PC-3 (cell line): ENCODE measurements at regions not wholly inside any gene's neighbourhood (a gene's known extent, or its start where the extent isn't known, plus 50 kb on each side); places are given as distances from the start of the nearest gene placed in this dataset.

Experiments
- ATAC-seq: fragments of 200-7000 bp; cut with Tn5 transposase; 2 replicates; pipeline ENCODE4 v1.9.1; 2020; ENCODE audit warnings: mild to moderate bottlenecking, moderate library complexity
- BruUV-seq: library from RNA; stranded (reverse); fragments of 400-500 nt; replicated peaks from 2 replicates; lab custom pipeline; 2021; lab: Mats Ljungman, UMichigan
- CTCF ChIA-PET: fragments of 300-600 bp; sonication (Branson Sonifier 250); formaldehyde crosslinking; loops from one replicate; lab custom pipeline; 2022; ENCODE audit warnings: antibody characterized with exemption; lab: Charles Lee
- POLR2A ChIA-PET: fragments of 300-600 bp; sonication (Branson Sonifier 250); formaldehyde crosslinking; loops from one replicate; lab custom pipeline; 2022; ENCODE audit warnings: antibody characterized with exemption; ENCODE audit not compliant: unreplicated experiment; lab: Charles Lee
- DNase-seq: peaks from one replicate; pipeline ENCODE4 v3.0.0-alpha.2; 2015
- H2AFZ ChIP-seq: fragments of 300-600 bp; sonication (generic); 2 replicates; pipeline ENCODE4 v1.6.0; 2016; ENCODE audit warnings: antibody characterized with exemption, low read length
- H3F3A ChIP-seq: fragments of 300-600 bp; sonication (generic); one replicate; pipeline ENCODE4 v1.6.0; 2017; ENCODE audit warnings: antibody characterized with exemption, low read length, control low read depth, mild to moderate bottlenecking; ENCODE audit not compliant: unreplicated experiment
- H3K27ac ChIP-seq: fragments of 300-600 bp; sonication (generic); 2 replicates; pipeline ENCODE4 v1.5.1; 2016; ENCODE audit warnings: mild to moderate bottlenecking, low read length
- H3K27me3 ChIP-seq: fragments of 300-600 bp; sonication (generic); 2 replicates; pipeline ENCODE4 v1.6.1; 2016; ENCODE audit warnings: low read length, mixed read lengths
- H3K36me3 ChIP-seq: fragments of 300-600 bp; sonication (generic); 2 replicates; pipeline ENCODE4 v1.6.1; 2016; ENCODE audit warnings: low read depth, mixed run types, low read length, mixed read lengths
- H3K4me1 ChIP-seq: fragments of 300-600 bp; sonication (generic); 2 replicates; pipeline ENCODE4 v1.5.1; 2016; ENCODE audit warnings: low read length; ENCODE audit not compliant: insufficient read depth
- H3K4me2 ChIP-seq: fragments of 300-600 bp; sonication (generic); 2 replicates; pipeline ENCODE4 v1.6.0; 2016; ENCODE audit warnings: low read length
- H3K4me3 ChIP-seq: fragments of 300-600 bp; sonication (generic); 2 replicates; pipeline ENCODE4 v1.5.1; 2016; ENCODE audit warnings: mild to moderate bottlenecking, low read length, mixed read lengths
- H3K79me2 ChIP-seq: fragments of 300-600 bp; sonication (generic); 2 replicates; pipeline ENCODE4 v1.6.1; 2017; ENCODE audit warnings: low read length, mixed read lengths
- H3K9ac ChIP-seq: fragments of 300-600 bp; sonication (generic); 2 replicates; pipeline ENCODE4 v1.6.0; 2016; ENCODE audit warnings: mild to moderate bottlenecking, low read length
- H3K9me2 ChIP-seq: fragments of 300-600 bp; sonication (generic); replicated peaks from 2 replicates; pipeline ENCODE4 v1.6.1; 2016; ENCODE audit warnings: mixed run types, low read length, mixed read lengths
- H3K9me3 ChIP-seq: fragments of 300-600 bp; sonication (generic); 2 replicates; pipeline ENCODE4 v1.6.1; 2016; ENCODE audit warnings: low read length, mixed read lengths
- H4K20me1 ChIP-seq: fragments of 300-600 bp; sonication (generic); 2 replicates; pipeline ENCODE4 v1.6.1; 2016; ENCODE audit warnings: low read length, mixed read lengths
- EZH2 ChIP-seq: fragments of 300-600 bp; sonication (generic); IDR thresholded peaks from one replicate; pipeline ENCODE4 v1.6.1; 2017; ENCODE audit warnings: antibody characterized with exemption, mild to moderate bottlenecking, low read length; ENCODE audit not compliant: unreplicated experiment
- EZH2phosphoT487 ChIP-seq: fragments of 300-600 bp; sonication (generic); IDR thresholded peaks from 2 replicates; pipeline ENCODE4 v1.6.1; 2018; ENCODE audit warnings: mild to moderate bottlenecking, antibody characterized with exemption, low read length, borderline replicate concordance
- intact Hi-C: fragments of 100-400 bp; cut with micrococcal nuclease; formaldehyde crosslinking; loops from 2 replicates; pipeline ENCODE4 v1.9.0; 2023
- TF ChIP-seq, protein P1 (sequence below): fragments of 300-600 bp; sonication (generic); conservative IDR thresholded peaks from 2 replicates; pipeline ENCODE4 v1.5.1; 2017; ENCODE audit warnings: antibody characterized with exemption, low read depth, mild to moderate bottlenecking, low read length

DNA sequence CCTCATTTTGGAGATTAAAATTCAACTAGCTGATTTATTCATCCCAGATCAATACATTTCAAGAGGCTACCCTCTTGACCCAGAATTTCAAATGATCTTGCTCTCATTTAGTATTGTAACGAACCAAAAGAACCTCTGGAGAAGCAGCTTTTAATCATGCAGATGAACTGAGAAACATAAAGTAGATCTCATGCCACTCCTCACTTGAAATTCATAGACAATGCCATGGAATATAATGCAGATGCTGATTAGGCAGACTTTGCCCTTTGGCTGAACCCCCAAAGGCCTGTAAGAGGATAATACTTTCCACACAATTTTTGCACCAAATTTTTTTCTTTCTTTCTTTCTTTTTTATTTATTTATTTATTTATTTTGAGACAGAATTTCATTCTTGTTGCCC lies 358.3 kb downstream of the NEK10 start:
- no peak overlapping the region for H3K9ac ChIP-seq
- H3K4me1 ChIP-seq, result no peaks in the 10 kb centered on the region
- peaks cover 3% of the 10 kb centered on the region; the same call in 1 of the 2 replicates for H3K9me3 ChIP-seq
- TF ChIP-seq EZH2phosphoT487 (no peak), EZH2 (no peak)
- TF ChIP-seq, protein P1, sequence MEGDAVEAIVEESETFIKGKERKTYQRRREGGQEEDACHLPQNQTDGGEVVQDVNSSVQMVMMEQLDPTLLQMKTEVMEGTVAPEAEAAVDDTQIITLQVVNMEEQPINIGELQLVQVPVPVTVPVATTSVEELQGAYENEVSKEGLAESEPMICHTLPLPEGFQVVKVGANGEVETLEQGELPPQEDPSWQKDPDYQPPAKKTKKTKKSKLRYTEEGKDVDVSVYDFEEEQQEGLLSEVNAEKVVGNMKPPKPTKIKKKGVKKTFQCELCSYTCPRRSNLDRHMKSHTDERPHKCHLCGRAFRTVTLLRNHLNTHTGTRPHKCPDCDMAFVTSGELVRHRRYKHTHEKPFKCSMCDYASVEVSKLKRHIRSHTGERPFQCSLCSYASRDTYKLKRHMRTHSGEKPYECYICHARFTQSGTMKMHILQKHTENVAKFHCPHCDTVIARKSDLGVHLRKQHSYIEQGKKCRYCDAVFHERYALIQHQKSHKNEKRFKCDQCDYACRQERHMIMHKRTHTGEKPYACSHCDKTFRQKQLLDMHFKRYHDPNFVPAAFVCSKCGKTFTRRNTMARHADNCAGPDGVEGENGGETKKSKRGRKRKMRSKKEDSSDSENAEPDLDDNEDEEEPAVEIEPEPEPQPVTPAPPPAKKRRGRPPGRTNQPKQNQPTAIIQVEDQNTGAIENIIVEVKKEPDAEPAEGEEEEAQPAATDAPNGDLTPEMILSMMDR, result no peak
- H3K9me2 ChIP-seq, result no peaks in the 10 kb centered on the region
- no peaks in the 10 kb centered on the region for H3K79me2 ChIP-seq
- no peaks in the 10 kb centered on the region for H3K27me3 ChIP-seq
- H3K27ac ChIP-seq, result no peak overlapping the region
- H4K20me1 ChIP-seq, result no peaks in the 10 kb centered on the region
- POLR2A ChIA-PET, result no interaction called here
- intact Hi-C loops, result no loop called here
- no peak overlapping the region for H3K4me3 ChIP-seq
- no peaks in the 10 kb centered on the region for H3F3A ChIP-seq
- BruUV-seq, result no TSS peak
- H3K36me3 ChIP-seq, result no peaks in the 10 kb centered on the region
- CTCF ChIA-PET, result no interaction called here
- no peak for DNase-seq
- ATAC-seq, result no peak
- H2AFZ ChIP-seq, result no peak overlapping the region
- H3K4me2 ChIP-seq, result no peak overlapping the region

GRCh38 chr3:27022096-27022761 lies 347.0 kb downstream of the NEK10 start:
- Histone ChIP-seq H3K9me3 (0 out of 2 replicates have a peak, but pooled peaks cover 10% of the 10 kb centered on the region), H3K4me3 (no peak overlapping the region), H3K9ac (no peak overlapping the region), H3K4me2 (no peak overlapping the region), H3K27me3 (no peaks in the 10 kb centered on the region), H3K9me2 (no peaks in the 10 kb centered on the region), H4K20me1 (no peaks in the 10 kb centered on the region), H3K79me2 (no peaks in the 10 kb centered on the region), H3K4me1 (no peaks in the 10 kb centered on the region), H3K27ac (no peak overlapping the region), H2AFZ (no peak overlapping the region), H3K36me3 (no peaks in the 10 kb centered on the region), H3F3A (no peaks in the 10 kb centered on the region)
- ATAC-seq (no peak), DNase-seq (no peak)
- intact Hi-C loops, result no loop called here
- ChIA-PET POLR2A (no interaction called here), CTCF (no interaction called here)
- no peak for TF ChIP-seq EZH2
- TF ChIP-seq EZH2phosphoT487, result no peak
- TF ChIP-seq, protein P1, result no peak
- BruUV-seq, result no TSS peak

DNA sequence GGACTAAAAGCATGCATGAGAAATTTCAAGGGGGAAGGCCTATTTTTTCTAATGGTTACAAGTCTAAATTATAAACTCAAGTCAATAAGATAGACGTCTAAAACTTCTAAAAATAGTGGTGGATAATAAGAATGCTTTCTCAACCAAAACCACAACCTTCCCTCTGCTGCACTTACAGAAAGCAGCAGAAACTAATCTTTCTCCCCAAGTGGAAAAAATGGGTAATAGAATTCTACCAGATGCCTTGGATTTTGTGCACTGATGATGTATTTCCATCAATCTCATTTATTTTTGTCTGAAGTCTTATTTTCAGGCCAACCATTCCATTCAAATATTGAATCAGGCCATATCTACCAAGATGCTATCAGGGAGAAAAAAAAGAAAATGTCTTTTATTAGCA lies 344.7 kb downstream of the NEK10 start:
- no peak overlapping the region for H2AFZ ChIP-seq
- no peak for DNase-seq
- no peak overlapping the region for H3K4me2 ChIP-seq
- H3K36me3 ChIP-seq, result no peaks in the 10 kb centered on the region
- no peak overlapping the region for H3K4me3 ChIP-seq
- intact Hi-C loops, result no loop called here
- CTCF ChIA-PET, result no interaction called here
- no peaks in the 10 kb centered on the region for H3K79me2 ChIP-seq
- POLR2A ChIA-PET, result no interaction called here
- H3K9me2 ChIP-seq, result no peaks in the 10 kb centered on the region
- H3F3A ChIP-seq, result no peaks in the 10 kb centered on the region
- H3K27me3 ChIP-seq, result no peaks in the 10 kb centered on the region
- no peak overlapping the region for H3K27ac ChIP-seq
- H3K9me3 ChIP-seq, result 0 out of 2 replicates have a peak, but pooled peaks cover 10% of the 10 kb centered on the region
- no TSS peak for BruUV-seq
- ATAC-seq, result no peak
- no peaks in the 10 kb centered on the region for H3K4me1 ChIP-seq
- H3K9ac ChIP-seq, result no peak overlapping the region
- H4K20me1 ChIP-seq, result no peaks in the 10 kb centered on the region
- TF ChIP-seq EZH2phosphoT487 (no peak), EZH2 (no peak)
- TF ChIP-seq, protein P1, result no peak
